ENCODE measurements at regions not wholly inside any gene's neighbourhood (a gene's known extent, or its start where the extent isn't known, plus 50 kb on each side); places are given as distances from the start of the nearest gene placed in this dataset.

GRCh38 chr11:79507706-79508105 is 66.9 kb upstream of the TENM4 start:
- H3K27me3 ChIP-seq (ENCODE audit: control insufficient read depth, insufficient read depth, low read length) = peaks cover 15% of the 10 kb centered on the region

More at GRCh38 chr11:79507706-79508105, 66.9 kb upstream of the TENM4 start:
- no peak overlapping the region for H3K23ac ChIP-seq (ENCODE audit: low read depth, low read length)
- H2AFZ ChIP-seq (replicated peaks; ENCODE audit: low read length, poor library complexity) = no peak overlapping the region
- H3K4ac ChIP-seq (ENCODE audit: low read depth, low read length) = no peak overlapping the region
- no peaks in the 10 kb centered on the region for H3K4me1 ChIP-seq (ENCODE audit: control insufficient read depth, insufficient read depth, low read length)
- no peak overlapping the region for H2BK15ac ChIP-seq (ENCODE audit: low read depth, low read length)
- intact Hi-C loops (cut with micrococcal nuclease) = no loop called here
- no peaks in the 10 kb centered on the region for H3K9me1 ChIP-seq (ENCODE audit: insufficient read depth, low read length)
- H2AK9ac ChIP-seq (replicated peaks; ENCODE audit: low read depth, low read length, poor library complexity) = no peak overlapping the region
- H2BK5ac ChIP-seq (ENCODE audit: low read depth, low read length, poor library complexity, severe bottlenecking) = no peak overlapping the region
- H4K5ac ChIP-seq (ENCODE audit: low read depth, low read length) = no peak overlapping the region
- H4K8ac ChIP-seq (ENCODE audit: low read depth in 2 of 2, low read length in 2 of 2) = no peak overlapping the region
- H4K20me1 ChIP-seq (ENCODE audit: insufficient read depth, low read length) = no peaks in the 10 kb centered on the region
- no peak overlapping the region for H3K4me3 ChIP-seq (ENCODE audit: insufficient read depth, low read depth, low read length)
- H2BK20ac ChIP-seq (ENCODE audit: low read depth, low read length) = no peak overlapping the region
- in situ Hi-C loops (cut with MboI; ENCODE audit: low sequenced_read_pairs) = no loop called here
- H3K9ac ChIP-seq (ENCODE audit: low read depth, low read length) = no peak overlapping the region
- no peak overlapping the region for H3K4me2 ChIP-seq (ENCODE audit: low read depth, low read length)
- H3K36me3 ChIP-seq (ENCODE audit: control insufficient read depth, insufficient read depth, low read length) = no peaks in the 10 kb centered on the region
- ChIA-PET POLR2A (ENCODE audit: unreplicated experiment) (no interaction called here), CTCF (no interaction called here)
- H4K91ac ChIP-seq (ENCODE audit: insufficient read depth, low read depth, low read length) = no peak overlapping the region
- TF ChIP-seq FOS (IDR thresholded peaks at IDR 0.05; ENCODE audit: low read depth, low read length) = no peak
- TF ChIP-seq RCOR1 (IDR thresholded peaks at IDR 0.05; ENCODE audit: insufficient replicate concordance, low read length) = no peak
- TF ChIP-seq RAD21 (IDR thresholded peaks at IDR 0.05; ENCODE audit: low read length) = no peak
- no peak for TF ChIP-seq USF2 (IDR thresholded peaks at IDR 0.05; ENCODE audit: low read depth, low read length)
- no peak for TF ChIP-seq NFE2L2 (IDR thresholded peaks at IDR 0.05; ENCODE audit: low read depth, low read length)
- TF ChIP-seq SMC3 (IDR thresholded peaks at IDR 0.05; ENCODE audit: low read depth, low read length) = no peak
- no peak for TF ChIP-seq MXI1 (IDR thresholded peaks at IDR 0.05; ENCODE audit: borderline replicate concordance, low read depth, low read length)
- TF ChIP-seq CHD1 (IDR thresholded peaks at IDR 0.05; ENCODE audit: low read depth, low read length) = no peak
- no peak for TF ChIP-seq ELK1 (IDR thresholded peaks at IDR 0.05; ENCODE audit: borderline replicate concordance, low read depth, low read length)
- no peak for TF ChIP-seq CTCF (conservative IDR thresholded peaks at IDR 0.05; ENCODE audit: low read depth, low read length)
- no peak for TF ChIP-seq CEBPB (IDR thresholded peaks at IDR 0.05; ENCODE audit: low read depth, low read length)
- no peak for TF ChIP-seq MAZ (IDR thresholded peaks at IDR 0.05; ENCODE audit: borderline replicate concordance, low read depth, low read length)
- no peak for TF ChIP-seq RFX5 (IDR thresholded peaks at IDR 0.05; ENCODE audit: low read depth, low read length)
- TF ChIP-seq POLR2A (IDR thresholded peaks at IDR 0.05; ENCODE audit: low read depth, low read length) = no peak
- TF ChIP-seq MAFK (IDR thresholded peaks at IDR 0.05; ENCODE audit: low read depth, low read length) = no peak
- TF ChIP-seq BHLHE40 (IDR thresholded peaks at IDR 0.05; ENCODE audit: low read depth, low read length) = no peak
- DNase-seq (no peak), ATAC-seq (ENCODE audit: low read depth) (no peak)
- H3K9me3 ChIP-seq (ENCODE audit: control insufficient read depth, insufficient read depth, low read length) = no peaks in the 10 kb centered on the region
- H2AK5ac ChIP-seq (ENCODE audit: low read depth, low read length) = no peak overlapping the region
- H2BK120ac ChIP-seq (ENCODE audit: low read depth, low read length) = no peak overlapping the region
- no TSS peak for BruUV-seq (replicated peaks)
- no peak overlapping the region for H3K14ac ChIP-seq (replicated peaks; ENCODE audit: low read depth, low read length)
- no peaks in the 10 kb centered on the region for H3K79me1 ChIP-seq (ENCODE audit: low read depth in 1 of 2, low read length in 2 of 2)
- H3K18ac ChIP-seq (ENCODE audit: low read depth, low read length) = no peak overlapping the region
- dilution Hi-C loops (cut with HindIII; ENCODE audit: low sequenced_read_pairs, unreplicated experiment) = no loop called here
- WGBS, 2 experiments (ENCODE audit: extremely low coverage in 2 of 2, insufficient read length in 1 of 2) = 85% methylated on average over 5 of the region's 7 CpGs; no CpG with 5 or more reads in 1 of the 2 experiments
- H3K56ac ChIP-seq (ENCODE audit: extremely low read depth, insufficient read depth, low read length) = no peak overlapping the region
- no peak overlapping the region for H3K27ac ChIP-seq (ENCODE audit: insufficient read depth, low read length)
